Neural progenitor cell (in vitro differentiated cells): ENCODE measurements at regions not wholly inside any gene's neighbourhood (a gene's known extent, or its start where the extent isn't known, plus 50 kb on each side); places are given as distances from the start of the nearest gene placed in this dataset.

Experiments used
- DNase-seq: peaks from one replicate; pipeline ENCODE4 v3.0.0-alpha.2; 2016; ENCODE audit warnings: low spot score
- H2AFZ ChIP-seq: fragments of 200-600 bp; sonication (generic); replicated peaks from 2 replicates; pipeline ENCODE4 v1.6.1; 2016; ENCODE audit warnings: antibody characterized with exemption
- H3F3A ChIP-seq: fragments of 200-600 bp; sonication (generic); 2 replicates; pipeline ENCODE4 v1.6.1; 2016; ENCODE audit warnings: antibody characterized with exemption, low read depth
- H3K27ac ChIP-seq: fragments of 200-600 bp; sonication (generic); 2 replicates; pipeline ENCODE4 v1.5.1; 2016; ENCODE audit warnings: mild to moderate bottlenecking
- H3K27me3 ChIP-seq: fragments of 200-600 bp; sonication (generic); 2 replicates; pipeline ENCODE4 v1.6.1; 2016; ENCODE audit warnings: mild to moderate bottlenecking, moderate library complexity
- H3K36me3 ChIP-seq: fragments of 200-600 bp; sonication (generic); 2 replicates; pipeline ENCODE4 v1.5.1; 2016
- H3K4me1 ChIP-seq: fragments of 200-600 bp; sonication (generic); 2 replicates; pipeline ENCODE4 v1.6.1; 2016; ENCODE audit warnings: mixed run types
- H3K4me2 ChIP-seq: fragments of 200-600 bp; sonication (generic); 2 replicates; pipeline ENCODE4 v1.6.1; 2016
- H3K4me3 ChIP-seq: fragments of 200-600 bp; sonication (generic); 2 replicates; pipeline ENCODE4 v1.5.1; 2016
- H3K79me2 ChIP-seq: fragments of 200-600 bp; sonication (generic); 2 replicates; pipeline ENCODE4 v1.6.1; 2016; ENCODE audit warnings: low read depth
- H3K9ac ChIP-seq: fragments of 200-600 bp; sonication (generic); 2 replicates; pipeline ENCODE4 v1.6.1; 2016
- H3K9me3 ChIP-seq: fragments of 200-600 bp; sonication (generic); 2 replicates; pipeline ENCODE4 v1.5.1; 2016; ENCODE audit warnings: low read depth
- H4K20me1 ChIP-seq: fragments of 200-600 bp; sonication (generic); 2 replicates; pipeline ENCODE4 v1.6.1; 2016; ENCODE audit warnings: low read depth
- H3K27ac Mint-ChIP-seq: 3 replicates; pipeline ENCODE4 v1.8.0; 2021; ENCODE audit warnings: mixed read lengths
- H3K27me3 Mint-ChIP-seq: 2 replicates; pipeline ENCODE4 v1.8.0; 2022; ENCODE audit warnings: low read depth, mild to moderate bottlenecking, inconsistent platforms, moderate library complexity, mixed read lengths; ENCODE audit not compliant: insufficient read depth
- H3K36me3 Mint-ChIP-seq: 3 replicates; pipeline ENCODE4 v1.8.0; 2021; ENCODE audit warnings: mixed read lengths
- H3K4me1 Mint-ChIP-seq: 3 replicates; pipeline ENCODE4 v1.8.0; 2021; ENCODE audit warnings: mixed read lengths
- H3K4me3 Mint-ChIP-seq: 3 replicates; pipeline ENCODE4 v1.8.0; 2021; ENCODE audit warnings: mild to moderate bottlenecking, moderate library complexity, mixed read lengths
- H3K9me3 Mint-ChIP-seq: 3 replicates; pipeline ENCODE4 v1.8.0; 2020; ENCODE audit warnings: mixed read lengths
- CTCF ChIP-seq: fragments of 200-600 bp; sonication (generic); IDR thresholded peaks from 2 replicates; pipeline ENCODE4 v1.5.1; 2017; ENCODE audit warnings: antibody characterized with exemption, mild to moderate bottlenecking
- EZH2 ChIP-seq: fragments of 200-600 bp; sonication (generic); IDR thresholded peaks from 2 replicates; pipeline ENCODE4 v1.6.1; 2017; ENCODE audit warnings: antibody characterized with exemption, mild to moderate bottlenecking, moderate library complexity
- EZH2phosphoT487 ChIP-seq: fragments of 200-600 bp; sonication (generic); IDR thresholded peaks from 2 replicates; pipeline ENCODE4 v1.6.1; 2017; ENCODE audit warnings: antibody characterized with exemption

- Histone ChIP-seq H3K36me3 (no peaks in the 10 kb centered on the region), H3K9ac (no peak overlapping the region), H3K4me3 (no peak overlapping the region), H4K20me1 (no peaks in the 10 kb centered on the region), H3K4me2 (no peak overlapping the region), H3F3A (no peaks in the 10 kb centered on the region), H3K79me2 (no peaks in the 10 kb centered on the region), H2AFZ (no peak overlapping the region), H3K4me1 (no peaks in the 10 kb centered on the region), H3K27me3 (no peaks in the 10 kb centered on the region), H3K9me3 (no peaks in the 10 kb centered on the region), H3K27ac (no peak overlapping the region)
- DNase-seq = no peak
- no peaks in the 10 kb centered on the region for H3K27me3 Mint-ChIP-seq
- no peaks in the 10 kb centered on the region for H3K4me1 Mint-ChIP-seq
- no peaks in the 10 kb centered on the region for H3K36me3 Mint-ChIP-seq
- no peak overlapping the region for H3K4me3 Mint-ChIP-seq
- peaks cover 6% of the 10 kb centered on the region for H3K9me3 Mint-ChIP-seq
- TF ChIP-seq EZH2 (no peak), CTCF (no peak), EZH2phosphoT487 (no peak)
- no peak overlapping the region for H3K27ac Mint-ChIP-seq
Observed at GRCh38 chr2:187873132-187873531, 318.9 kb upstream of the TFPI start.

- no peak overlapping the region for H3K9ac ChIP-seq
- no peak overlapping the region for H3K4me3 Mint-ChIP-seq
- no peaks in the 10 kb centered on the region for H3K79me2 ChIP-seq
- H3K4me1 Mint-ChIP-seq = no peaks in the 10 kb centered on the region
- H3K27me3 Mint-ChIP-seq = no peaks in the 10 kb centered on the region
- no peaks in the 10 kb centered on the region for H3K36me3 Mint-ChIP-seq
- no peak for DNase-seq
- no peak overlapping the region for H2AFZ ChIP-seq
- H3K36me3 ChIP-seq = no peaks in the 10 kb centered on the region
- H3K9me3 ChIP-seq = no peaks in the 10 kb centered on the region
- no peak for TF ChIP-seq CTCF
- no peak for TF ChIP-seq EZH2
- TF ChIP-seq EZH2phosphoT487 = no peak
- no peak overlapping the region for H3K27ac Mint-ChIP-seq
- no peaks in the 10 kb centered on the region for H3K27me3 ChIP-seq
- no peaks in the 10 kb centered on the region for H3K4me1 ChIP-seq
- no peaks in the 10 kb centered on the region for H3K9me3 Mint-ChIP-seq
- no peaks in the 10 kb centered on the region for H4K20me1 ChIP-seq
- H3F3A ChIP-seq = no peaks in the 10 kb centered on the region
- H3K4me3 ChIP-seq = no peak overlapping the region
- H3K4me2 ChIP-seq = no peak overlapping the region
- no peak overlapping the region for H3K27ac ChIP-seq
Observed at GRCh38 chr2:187874786-187875185, 320.6 kb upstream of the TFPI start.

GRCh38 chr2:187875261-187876141 is 321.3 kb upstream of the TFPI start:
- no peaks in the 10 kb centered on the region for H4K20me1 ChIP-seq
- no peaks in the 10 kb centered on the region for H3K4me1 ChIP-seq
- DNase-seq = no peak
- TF ChIP-seq EZH2 = no peak
- no peak for TF ChIP-seq EZH2phosphoT487
- TF ChIP-seq CTCF = no peak
- H3K27ac Mint-ChIP-seq = no peak overlapping the region
- H3K4me3 Mint-ChIP-seq = no peak overlapping the region
- H3K27ac ChIP-seq = no peak overlapping the region
- H3K4me3 ChIP-seq = no peak overlapping the region
- no peaks in the 10 kb centered on the region for H3F3A ChIP-seq
- H3K27me3 ChIP-seq = no peaks in the 10 kb centered on the region
- H3K27me3 Mint-ChIP-seq = no peaks in the 10 kb centered on the region
- no peaks in the 10 kb centered on the region for H3K36me3 ChIP-seq
- no peaks in the 10 kb centered on the region for H3K9me3 ChIP-seq
- H3K9ac ChIP-seq = no peak overlapping the region
- peak overlapping the region; percentile 14 for H2AFZ ChIP-seq
- no peaks in the 10 kb centered on the region for H3K9me3 Mint-ChIP-seq
- H3K4me2 ChIP-seq = no peak overlapping the region
- H3K79me2 ChIP-seq = no peaks in the 10 kb centered on the region
- H3K36me3 Mint-ChIP-seq = no peaks in the 10 kb centered on the region
- H3K4me1 Mint-ChIP-seq = no peaks in the 10 kb centered on the region
